ENCODE measurements at regions not wholly inside any gene's neighbourhood (a gene's known extent, or its start where the extent isn't known, plus 50 kb on each side); places are given as distances from the start of the nearest gene placed in this dataset.

- no peak for DNase-seq (ENCODE audit: low read depth in 2 of 2)
Observed at GRCh38 chrX:7220121-7220520, 72.2 kb upstream of the PUDP start.

DNA sequence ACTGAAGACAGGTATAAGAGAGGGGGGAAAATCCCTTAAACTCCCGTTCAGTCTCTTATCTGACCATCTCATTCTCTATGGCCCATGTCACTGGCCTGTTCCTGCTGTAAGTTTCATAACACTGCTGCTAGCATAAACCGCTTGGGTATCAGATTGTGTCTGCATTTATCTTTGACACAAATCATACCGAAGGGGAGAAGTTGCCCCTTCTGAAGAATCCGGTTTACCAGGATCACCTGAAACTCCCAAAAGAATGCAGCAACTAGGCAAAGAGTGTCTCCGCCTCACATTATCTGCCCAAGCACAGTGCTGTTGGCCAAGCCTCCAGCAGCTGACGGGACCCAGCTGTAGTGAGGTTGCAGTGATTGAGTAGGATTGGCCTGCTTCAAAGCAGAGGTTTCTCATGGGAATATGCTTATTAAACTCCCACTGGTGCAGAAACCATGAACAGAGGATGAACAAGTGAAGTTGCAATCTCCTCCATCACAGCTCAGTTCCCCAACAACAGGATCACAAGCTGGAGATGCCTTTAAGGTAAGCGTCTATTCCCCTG is 71.3 kb upstream of the PUDP start:
- DNase-seq (ENCODE audit: low read depth in 2 of 2) = no peak

- DNase-seq (ENCODE audit: low read depth in 2 of 2) = no peak
Observed at GRCh38 chrX:7218321-7219152, 70.6 kb upstream of the PUDP start.

GRCh38 chrX:7216981-7217587 is 69.1 kb upstream of the PUDP start:
- DNase-seq (ENCODE audit: low read depth in 2 of 2) = no peak

DNA sequence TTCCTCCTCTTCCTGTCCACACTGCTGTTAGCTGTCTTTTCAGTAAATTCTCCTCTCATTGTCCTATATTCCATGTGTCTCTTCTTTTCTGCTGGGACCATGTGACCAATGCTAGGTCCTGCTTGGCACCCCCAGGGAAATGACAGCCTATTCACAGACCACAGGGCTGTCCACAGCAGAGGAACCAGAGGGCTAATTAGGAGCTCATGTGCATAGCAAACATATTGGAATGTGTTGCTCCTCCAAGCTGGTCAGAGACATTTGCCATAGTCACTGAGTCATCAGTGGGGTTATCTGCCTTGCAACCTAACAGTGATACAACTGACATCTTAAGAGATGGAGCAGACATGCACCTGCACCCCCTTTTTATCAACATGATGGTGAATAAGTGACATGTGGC is 67.9 kb upstream of the PUDP start:
- DNase-seq (ENCODE audit: low read depth in 2 of 2) = no peak

DNA sequence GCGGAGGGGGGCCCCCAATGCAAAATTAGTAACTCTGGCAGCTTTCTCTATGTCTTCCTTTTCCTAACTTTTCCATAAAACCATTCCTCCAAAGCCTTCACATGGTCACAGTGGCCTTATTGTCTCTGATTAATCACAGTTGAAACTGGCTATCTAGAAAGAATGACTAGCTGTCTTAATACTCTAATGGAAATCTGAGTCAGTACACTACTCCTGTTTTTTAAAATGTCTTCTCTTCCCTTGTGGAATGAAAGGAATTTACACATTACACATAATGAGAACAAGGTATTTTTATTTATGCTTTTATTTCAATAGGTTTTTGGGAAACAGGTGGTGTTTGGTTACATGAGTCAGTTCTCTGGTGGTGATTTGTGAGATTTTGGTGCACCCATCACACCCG is 66.3 kb upstream of the PUDP start:
- DNase-seq (ENCODE audit: low read depth in 2 of 2) = no peak

DNA sequence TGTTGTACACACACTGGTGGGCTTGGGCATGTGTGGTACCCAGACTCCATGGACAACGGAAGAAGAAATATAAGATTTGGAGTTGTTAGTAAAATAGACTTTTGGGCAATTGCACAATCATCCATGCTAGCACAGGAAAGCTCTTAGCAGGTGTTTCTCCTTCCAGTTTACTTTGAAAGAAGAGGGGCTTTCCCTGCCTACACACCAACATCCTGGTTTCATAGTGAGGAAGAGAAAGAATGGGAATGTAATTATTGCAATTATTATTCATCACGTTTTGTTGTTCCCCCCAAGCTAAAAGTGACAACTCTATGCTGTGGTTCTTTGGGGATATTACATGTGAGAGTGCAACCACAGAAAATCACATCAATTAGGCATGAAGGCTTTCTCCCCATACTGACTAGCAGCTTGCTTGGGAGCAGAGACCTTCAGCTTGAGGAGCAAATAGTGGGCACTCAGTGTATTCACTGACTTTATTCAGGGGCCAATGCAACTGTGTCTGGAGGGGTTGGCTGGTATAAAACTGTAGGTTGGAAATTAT is 57.2 kb upstream of the PUDP start:
- no peak for DNase-seq (ENCODE audit: low read depth in 2 of 2)

DNA sequence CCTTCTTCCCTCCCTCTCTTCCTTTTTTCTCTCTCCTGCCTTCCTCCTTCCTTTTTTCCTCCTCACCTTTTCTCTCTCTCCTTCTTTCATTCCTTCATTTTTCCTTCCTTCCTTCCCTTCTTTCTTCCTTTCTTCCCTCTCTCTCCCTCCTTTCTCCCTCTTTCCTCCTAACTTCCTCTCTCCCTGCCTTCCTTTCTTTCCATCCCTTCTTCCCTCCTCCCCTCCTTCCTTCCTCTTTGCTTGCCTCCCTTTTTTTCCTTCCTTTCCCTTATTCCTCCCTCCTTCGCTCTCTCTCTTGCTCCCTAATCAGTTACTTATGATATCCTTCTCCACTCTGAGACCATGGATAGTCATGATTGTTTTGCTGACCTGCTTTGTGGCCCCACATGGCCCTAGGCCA is 56.7 kb upstream of the PUDP start:
- DNase-seq (ENCODE audit: low read depth in 2 of 2) = no peak

DNA sequence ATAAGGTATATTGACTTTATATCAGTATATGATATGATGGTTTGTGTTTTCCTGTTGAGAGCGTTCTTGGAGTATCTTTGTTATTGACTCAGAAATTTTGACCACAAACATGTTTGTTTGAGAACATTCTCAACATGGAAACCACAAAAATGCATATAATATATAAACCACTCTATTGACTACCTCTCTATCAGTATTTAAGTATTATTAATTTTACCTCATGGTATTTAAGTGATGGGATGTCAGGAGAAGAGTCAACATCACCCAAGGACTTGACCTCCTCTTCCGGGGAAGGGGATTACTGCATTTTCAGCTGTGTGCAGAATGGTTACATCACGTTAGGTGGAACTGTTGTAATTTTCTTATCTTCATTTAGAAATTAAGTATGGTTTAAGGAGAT is 54.3 kb upstream of the PUDP start:
- no peak for DNase-seq (ENCODE audit: low read depth in 2 of 2)

DNA sequence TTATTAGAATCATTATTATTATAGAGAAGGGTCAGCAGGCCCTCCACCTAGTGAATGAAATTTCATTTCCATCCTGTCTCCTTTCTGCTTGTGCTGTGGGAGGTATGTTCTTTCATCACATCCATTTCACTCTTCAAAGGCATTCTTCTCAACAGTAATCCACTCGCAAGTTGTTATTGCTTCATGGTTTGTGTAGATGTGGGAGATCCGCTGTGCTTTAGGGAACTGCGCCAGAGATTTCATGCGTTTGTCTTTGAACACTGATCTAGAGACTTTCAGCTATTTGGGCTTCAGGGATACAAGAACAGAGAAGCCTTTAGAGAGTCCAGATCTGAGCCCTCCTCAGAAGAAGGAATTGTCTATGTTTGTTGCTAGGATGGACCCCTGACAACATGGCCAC is 53.5 kb upstream of the PUDP start:
- no peak for DNase-seq (ENCODE audit: low read depth in 2 of 2)

DNA sequence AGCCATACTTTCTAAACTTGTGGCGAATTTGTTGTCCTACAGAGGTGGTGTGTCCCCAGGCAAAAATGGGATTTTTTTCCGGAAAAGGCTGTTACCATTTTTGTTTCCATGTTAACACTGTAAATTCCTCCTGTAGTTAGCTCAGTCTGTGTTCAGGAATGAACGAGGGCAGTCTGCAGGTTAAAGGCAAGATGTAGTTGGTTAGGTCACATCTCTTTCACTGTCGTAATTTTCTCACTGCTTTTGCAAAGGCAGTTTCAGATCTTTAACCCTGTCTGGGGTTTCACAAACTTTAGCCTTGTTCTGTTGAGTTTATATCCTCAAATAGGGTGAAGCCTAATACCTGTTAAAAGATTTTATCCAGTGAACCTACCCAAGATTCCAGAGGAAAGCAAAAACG is 50.5 kb upstream of the PUDP start:
- no peak for DNase-seq (ENCODE audit: low read depth in 2 of 2)

Data from fibroblast of skin of left quadriceps (primary cell).